ENCODE measurements at regions not wholly inside any gene's neighbourhood (a gene's known extent, or its start where the extent isn't known, plus 50 kb on each side); places are given as distances from the start of the nearest gene placed in this dataset.

DNA sequence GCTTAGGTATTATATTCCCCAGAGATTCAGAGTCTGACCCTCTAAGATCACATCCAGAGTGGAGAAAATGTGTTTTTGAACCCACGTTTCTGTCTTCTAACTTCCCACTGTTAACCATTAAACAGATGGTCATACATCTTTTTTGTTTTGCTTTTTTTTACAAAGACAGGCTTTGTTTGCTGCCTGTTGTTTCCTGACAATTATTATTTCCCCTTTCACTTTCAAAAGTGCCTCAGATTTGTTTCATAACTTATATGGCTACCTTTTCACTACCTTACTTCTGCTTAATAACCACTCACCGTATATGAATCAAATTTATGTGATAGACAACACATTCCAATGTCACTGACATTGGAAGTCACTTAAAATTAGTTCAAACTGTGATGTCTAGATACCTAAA, 142.2 kb downstream of the HS3ST1 start:
- TF ChIP-seq, protein P1, sequence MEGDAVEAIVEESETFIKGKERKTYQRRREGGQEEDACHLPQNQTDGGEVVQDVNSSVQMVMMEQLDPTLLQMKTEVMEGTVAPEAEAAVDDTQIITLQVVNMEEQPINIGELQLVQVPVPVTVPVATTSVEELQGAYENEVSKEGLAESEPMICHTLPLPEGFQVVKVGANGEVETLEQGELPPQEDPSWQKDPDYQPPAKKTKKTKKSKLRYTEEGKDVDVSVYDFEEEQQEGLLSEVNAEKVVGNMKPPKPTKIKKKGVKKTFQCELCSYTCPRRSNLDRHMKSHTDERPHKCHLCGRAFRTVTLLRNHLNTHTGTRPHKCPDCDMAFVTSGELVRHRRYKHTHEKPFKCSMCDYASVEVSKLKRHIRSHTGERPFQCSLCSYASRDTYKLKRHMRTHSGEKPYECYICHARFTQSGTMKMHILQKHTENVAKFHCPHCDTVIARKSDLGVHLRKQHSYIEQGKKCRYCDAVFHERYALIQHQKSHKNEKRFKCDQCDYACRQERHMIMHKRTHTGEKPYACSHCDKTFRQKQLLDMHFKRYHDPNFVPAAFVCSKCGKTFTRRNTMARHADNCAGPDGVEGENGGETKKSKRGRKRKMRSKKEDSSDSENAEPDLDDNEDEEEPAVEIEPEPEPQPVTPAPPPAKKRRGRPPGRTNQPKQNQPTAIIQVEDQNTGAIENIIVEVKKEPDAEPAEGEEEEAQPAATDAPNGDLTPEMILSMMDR (IDR thresholded peaks at IDR 0.05 in 4 of 5, conservative IDR thresholded peaks at IDR 0.05 in 1 of 5), result no peak
- TF ChIP-seq POLR2A (IDR thresholded peaks at IDR 0.05), result no peak

All from gastrocnemius medialis (tissue), 4 donors.